Stimulated activated CD4-positive, alpha-beta T cell treated with anti-CD3 and anti-CD28 coated beads, Interleukin-12 subunit alpha, Interleukin-12 subunit beta, amount 100 ng/mL, for 48 hours (primary cell): ENCODE measurements at regions not wholly inside any gene's neighbourhood (a gene's known extent, or its start where the extent isn't known, plus 50 kb on each side); places are given as distances from the start of the nearest gene placed in this dataset.

Experiments used
- DNase-seq, 3 donors: peaks; one replicate each; pipeline ENCODE4 v3.0.0-alpha.2; 2020; ENCODE audit warnings: low read depth in 2 of 3, low spot score in 1 of 3

DNA sequence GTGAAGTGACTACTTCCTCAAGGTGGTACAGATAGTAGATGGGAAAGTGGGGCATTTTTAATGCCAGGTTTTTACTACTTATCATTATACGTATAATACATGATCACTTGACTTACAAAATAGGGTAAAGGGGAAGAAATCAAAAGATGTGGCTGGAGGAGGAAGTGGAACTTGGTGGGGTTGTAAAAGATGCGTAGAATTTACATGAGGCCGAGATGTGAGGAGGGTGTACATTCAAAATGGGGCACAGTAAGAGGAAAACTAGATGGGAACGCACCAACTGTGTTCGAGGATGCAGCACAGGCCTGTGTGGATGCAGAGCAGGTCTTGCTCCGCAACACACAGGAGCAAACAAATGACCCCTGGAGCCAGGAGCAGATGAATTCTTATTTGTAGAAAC, 403.3 kb downstream of the TXNL1 start:
- no peak for DNase-seq

DNA sequence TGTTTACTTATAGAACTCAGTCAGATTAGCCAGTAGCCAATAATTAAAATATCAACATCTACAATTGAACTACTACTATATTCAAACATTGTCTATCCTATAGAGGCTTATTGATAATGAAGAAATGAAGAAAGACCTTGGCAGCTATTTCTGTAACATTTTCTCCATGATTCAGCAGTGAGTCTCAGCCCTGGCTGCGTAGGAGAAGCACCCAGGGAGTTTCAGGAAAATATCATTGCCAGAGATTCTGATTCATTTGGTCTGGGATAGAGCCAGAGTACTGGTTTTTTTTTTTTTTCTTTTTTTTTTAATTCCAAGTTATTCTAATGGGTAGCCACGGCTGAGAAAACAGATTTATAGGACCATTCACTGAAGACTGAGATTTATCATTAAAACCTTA, 404.8 kb downstream of the TXNL1 start:
- DNase-seq, result no peak

DNA sequence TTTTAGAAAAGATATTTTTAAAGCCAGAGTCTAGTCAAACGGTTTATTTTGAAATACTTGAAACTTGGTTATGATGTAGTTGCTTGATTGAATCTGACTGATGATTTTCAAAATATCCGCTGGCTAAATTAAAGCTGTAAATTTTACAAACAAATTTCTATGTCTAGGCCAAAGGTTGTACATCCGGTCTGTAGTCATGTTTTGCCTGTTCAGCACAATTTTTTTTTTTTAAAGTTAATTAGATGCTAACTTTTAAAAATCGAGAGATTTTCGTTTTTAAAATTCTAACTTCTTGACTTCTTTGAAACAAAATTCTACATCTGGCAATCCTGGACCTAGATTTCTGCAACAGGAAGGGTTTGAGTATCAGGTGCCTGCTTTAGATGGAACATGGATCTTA, 412.4 kb downstream of the TXNL1 start:
- no peak for DNase-seq

DNA sequence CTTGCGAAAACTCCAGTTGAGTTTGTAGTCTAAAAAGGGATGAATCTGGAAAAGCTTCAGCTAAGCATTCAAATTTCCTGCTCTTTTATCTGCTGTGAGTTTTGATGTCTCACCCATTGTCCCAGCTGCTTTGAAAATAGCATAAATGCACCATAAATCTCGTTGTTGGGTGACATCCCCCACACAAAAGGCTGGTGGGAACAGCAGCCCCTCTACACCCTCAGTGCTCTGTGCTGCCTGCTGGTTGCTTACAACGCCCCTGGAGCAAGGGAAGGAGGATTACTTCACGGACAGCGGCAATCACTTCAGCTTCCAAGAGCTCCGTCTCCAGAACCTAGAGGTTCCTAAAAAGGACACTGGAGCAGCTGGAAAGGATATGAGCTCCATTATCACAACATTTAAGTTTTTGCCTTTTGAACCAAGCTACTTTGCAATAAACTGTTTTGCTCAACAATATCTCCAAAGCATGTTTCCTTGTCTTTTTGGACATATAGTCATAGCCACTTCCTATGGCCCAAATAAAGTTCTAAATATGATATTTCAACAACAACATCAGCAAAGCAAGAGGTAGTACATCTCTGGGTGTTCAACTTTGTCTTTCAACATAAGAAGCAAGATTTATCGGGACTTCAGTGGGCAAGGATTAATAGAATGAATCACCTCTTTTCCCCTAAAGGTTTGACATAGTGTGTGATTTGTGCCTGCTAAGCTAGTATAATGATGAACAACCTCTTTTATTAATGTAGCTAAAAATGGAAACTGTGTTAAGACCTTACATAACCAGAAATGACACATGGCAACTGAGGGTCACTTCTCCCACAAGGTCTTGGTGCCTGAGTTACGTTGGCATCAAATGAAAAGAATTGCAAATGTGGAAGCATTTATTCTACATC, 413.5 kb downstream of the TXNL1 start:
- DNase-seq, result no peak

DNA sequence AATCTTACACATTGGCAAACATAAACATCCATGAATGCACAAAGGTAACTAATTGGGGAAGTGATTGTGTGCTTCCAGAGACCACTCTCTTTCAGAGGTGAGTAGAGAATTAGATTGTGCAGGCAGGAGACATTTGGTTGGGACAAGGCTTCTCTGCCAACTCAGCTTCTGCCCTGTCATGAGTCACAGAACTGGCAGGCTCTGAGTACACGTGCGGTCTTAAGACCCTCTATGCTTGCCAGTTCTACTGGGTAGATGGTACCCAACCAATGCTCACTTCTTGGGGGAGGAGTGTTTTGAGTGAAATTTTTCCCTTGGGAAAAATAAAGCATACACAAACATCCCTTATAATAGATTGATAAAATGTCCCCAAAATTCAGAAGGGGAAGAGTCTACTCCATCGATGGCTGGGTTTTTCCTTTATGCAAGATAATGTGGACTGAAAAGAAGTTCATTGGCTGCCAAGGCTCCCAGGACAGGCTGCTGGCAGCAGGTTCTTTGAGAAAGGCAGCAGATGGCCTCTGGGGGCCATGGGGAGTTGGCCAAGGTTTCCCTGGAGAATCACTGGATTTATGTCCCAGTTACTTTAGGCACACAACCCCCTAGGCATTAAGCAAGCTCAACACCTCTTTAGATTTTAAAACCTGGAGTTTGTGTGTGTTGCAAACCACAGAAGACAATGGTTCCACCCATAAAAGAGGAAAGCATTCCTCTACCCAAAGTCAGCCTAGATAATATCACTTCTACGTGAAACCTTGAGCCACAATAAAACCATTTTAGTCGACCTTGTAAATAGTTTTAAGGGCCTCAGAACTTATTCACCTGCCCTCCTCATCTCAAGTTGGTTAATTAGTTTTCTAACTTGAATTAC, 417.0 kb downstream of the TXNL1 start:
- DNase-seq, result no peak

DNA sequence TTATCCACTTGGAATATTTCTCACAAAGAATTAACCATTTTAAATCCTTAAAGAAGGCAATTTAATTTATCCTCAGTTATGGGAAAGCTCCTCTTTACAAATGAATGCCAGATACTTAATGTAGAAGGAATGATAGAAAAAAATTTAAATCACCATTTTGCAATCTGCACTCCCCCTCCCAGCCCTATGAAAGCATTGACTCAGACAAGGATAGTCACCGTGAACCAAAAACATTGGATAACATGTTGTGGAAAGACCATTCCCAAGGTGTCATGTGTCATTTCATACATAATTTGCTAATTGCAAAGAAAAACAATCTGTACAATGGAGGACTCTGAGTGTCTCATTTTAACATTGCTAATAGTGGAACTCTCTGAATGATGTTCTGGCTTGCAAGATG, 421.0 kb downstream of the TXNL1 start:
- DNase-seq, result no peak

DNA sequence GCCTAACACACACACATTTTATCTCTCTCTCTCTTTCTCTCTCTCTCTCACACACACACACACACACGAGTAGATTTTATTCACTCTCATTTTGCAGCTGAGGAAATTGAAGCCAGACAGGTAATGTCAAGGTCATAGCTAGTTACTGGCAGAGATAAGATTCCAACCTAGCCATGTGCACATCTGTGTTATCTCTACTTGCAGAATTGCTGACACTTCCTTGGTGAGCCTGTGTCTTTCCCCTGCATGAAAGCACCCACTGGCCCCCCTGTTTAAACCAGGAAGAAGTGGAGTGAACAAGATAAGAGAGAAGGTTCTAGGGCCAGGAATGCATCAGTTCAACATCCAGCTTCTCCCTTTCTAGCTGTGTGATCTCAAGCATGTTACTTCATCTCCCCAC, 423.7 kb downstream of the TXNL1 start:
- no peak for DNase-seq

DNA sequence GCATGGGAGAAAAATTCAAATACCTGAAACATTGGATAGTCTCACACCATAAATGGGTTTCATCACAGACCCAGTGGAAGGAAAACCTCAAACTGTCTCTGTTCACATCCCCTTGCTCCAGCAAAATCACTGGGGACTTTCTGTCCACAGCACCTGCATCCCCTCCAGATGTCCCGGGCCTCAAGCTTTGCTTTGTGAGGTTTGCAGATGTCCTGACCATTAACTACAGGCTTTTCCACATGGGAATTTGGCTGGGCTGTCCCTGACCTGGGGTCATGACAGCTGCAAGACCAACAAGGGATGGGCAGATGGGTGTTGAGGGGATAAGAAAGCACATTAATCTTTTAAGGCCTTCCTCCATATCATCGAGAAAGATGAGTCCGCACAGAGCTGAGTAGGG, 427.9 kb downstream of the TXNL1 start:
- DNase-seq, result no peak

DNA sequence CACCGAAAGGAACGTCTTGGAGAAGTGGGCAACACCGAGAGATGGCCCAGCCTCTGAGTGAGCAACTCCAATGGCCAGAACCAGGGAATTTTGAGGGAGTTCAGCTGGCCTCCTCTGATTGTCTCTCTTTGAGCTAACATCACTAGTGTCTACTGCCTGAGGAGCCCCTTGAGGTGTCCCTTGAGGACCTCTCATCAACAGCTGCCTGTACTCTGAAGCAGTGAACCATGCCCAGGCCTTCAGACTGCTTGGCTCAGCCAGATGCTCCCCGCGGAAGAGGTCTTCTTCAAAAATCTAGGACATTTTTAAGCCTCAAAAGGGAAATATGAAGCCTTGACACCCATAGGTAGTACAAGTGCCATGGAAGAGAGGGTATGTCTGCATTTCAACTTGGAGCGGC, 430.4 kb downstream of the TXNL1 start:
- DNase-seq, result no peak

DNA sequence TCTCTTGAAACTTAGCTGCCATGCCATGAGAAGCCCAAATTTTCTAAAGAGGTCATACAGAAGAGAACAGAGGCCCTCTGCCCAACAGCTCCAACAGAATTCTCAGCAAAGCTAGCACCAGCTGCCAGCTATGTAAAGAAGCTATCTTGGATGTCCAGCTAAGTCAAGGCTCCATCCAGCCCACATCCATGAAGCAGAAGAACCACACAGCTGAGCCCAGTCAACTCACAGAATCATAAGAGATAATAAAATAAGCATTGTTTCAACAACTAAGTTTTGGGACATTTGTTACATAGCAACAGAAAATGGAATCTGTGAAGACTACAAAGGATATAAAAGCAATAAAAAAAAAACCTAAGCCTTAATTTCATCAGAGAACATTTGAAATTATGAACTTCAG, 434.3 kb downstream of the TXNL1 start:
- no peak for DNase-seq

DNA sequence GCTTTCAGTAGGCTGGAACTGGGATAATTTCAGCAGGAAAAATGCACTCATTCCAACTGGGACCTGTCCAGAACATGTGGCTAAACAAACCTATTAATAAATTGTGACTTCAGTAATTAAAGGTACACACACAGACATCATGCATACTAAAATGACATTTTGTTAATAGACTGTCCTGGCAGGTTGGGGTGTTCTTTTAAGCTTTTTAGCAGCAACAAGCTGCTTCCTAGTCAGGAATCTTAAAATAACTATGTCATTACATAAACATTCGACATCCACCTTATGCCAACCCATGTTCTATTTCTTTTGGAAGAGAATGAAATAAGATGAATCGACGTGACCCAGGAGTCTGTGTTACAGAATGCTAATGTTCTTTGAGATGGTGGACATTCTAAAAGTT, 435.7 kb downstream of the TXNL1 start:
- no peak for DNase-seq

DNA sequence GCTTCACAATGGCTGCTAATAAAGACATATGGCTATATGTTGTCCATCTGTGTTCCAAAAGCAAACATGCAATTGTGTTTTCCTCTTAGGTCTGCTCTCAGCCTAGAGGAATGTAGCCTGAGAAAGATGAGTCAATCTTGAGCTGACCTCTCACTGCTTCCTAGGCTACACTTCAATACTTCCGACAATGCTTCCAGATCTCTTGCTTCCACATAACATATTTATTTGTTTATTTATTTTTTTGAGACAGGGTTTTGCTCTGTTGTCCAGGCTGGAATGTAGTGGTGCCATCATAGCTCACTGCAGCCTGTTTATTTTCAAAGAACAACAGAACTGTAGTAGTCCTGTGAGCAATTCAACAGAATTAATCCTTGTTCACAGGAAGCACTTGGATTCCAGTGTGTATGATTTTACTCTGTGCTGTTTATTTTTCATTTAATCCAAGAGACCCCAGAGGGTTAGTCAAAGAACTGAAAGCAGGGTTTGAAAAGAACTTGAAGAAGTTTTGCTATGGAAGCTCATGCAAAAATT, 437.9 kb downstream of the TXNL1 start:
- no peak for DNase-seq

DNA sequence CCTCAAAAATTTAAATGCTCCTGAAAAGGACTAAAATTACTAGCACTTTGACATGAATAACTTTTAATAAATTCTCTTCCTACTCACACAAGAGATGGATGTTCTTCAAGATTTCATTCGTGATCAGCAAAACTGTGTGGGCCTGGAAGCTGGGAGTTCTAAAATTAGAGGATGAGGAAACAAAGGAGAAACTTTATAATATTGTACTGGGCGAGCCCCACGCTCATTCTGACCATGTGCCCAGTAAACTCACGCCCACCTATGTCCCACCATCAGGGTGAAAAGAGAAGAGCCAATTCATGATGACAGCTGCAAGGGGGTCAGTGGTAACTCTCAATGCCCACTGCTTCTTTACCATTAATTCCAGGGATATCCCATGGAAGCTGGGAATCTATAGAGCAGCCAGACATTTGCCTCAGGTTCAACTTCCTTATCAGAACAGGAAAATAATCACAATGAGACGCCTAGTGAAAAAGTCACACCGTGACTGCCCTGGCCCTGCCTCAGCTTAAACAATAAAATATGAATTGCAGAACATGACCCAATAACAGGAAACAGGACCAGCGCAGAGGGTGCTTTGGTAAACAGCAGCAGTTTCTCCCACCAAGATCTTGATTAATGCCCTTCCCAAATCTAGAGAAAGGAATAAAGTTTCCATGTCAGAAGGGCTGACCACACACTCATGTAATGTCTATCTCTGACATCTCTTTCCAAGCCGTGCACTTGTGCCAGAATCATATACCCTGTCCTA, 438.6 kb downstream of the TXNL1 start:
- no peak for DNase-seq

DNA sequence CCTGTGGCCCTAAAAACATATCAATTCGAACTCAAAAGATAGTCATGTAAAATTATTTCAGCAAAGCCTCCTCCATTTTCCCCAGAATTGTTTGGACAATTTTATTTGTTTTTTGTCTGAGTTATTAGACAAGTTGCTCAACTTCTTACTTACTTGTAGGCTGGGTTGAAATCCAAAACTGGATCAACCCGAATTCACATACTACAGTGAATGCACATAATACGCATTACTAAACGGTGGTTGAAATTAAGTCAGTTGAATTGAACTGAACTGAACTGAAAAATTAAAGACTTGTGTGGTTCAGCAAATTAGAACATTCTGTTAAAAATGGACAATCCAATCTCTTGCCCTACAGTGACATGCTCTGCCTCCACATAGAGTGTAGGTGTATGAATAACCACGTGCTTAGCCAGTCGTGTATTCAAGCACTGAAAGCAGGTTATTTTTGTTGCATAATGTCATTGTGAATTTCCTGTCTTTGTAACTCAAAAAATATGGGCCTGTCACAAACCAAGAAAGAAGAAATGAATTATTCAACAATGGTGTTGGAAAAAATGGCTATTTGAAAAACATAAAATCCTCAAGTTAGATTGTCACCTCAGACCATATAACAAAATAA, 441.0 kb downstream of the TXNL1 start:
- DNase-seq, result no peak

DNA sequence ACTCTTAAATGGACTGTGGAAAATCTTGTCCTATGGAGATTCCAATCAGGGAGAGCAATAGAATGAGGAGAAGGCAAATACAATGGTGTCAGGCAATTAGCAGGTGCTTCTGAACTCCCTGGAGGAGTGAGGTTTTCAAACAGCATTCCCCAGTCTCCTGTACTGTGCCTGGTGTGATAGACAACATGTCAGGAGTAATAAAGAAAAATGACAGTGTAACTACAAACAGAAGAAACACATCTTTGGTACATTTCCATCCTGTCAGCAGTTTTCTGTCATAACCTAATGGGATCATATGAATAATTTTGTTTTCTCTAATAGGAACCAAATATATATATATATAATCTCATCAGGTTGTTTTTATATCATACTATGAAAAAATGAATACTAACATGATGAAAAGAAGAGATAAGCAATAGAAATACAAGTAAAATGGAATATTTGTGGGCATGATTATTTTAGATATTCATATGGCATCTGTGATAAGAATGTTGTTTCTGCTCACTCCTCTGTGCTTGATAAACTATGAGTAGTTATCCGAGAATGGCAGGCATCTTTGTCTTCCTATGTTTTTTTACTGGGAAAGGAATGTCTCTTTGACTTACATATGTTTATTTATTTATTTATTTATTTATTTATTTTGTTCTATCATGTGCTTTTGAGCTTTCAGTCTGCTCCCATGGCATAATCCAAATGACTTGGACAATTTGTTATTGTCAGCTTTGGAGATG, 441.7 kb downstream of the TXNL1 start:
- DNase-seq, result no peak

DNA sequence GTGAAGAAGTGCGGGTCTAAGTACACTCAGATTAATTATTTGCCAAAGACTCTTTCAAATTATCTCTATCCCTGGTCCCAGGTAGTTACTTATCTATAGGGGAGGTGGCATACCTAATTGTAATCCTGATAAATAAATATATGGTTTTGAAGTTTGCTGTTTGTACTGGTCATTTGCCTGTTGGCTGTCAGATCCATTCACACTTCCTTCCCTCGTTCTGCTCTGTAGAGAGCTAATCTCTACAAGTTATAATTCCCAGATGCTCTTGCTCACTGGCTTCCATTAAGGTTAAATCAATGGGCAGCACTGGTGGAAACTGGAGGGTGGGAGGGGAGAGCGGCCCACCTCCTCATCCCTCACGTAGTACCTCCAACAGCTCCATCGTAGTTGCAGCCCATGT, 447.1 kb downstream of the TXNL1 start:
- no peak for DNase-seq

DNA sequence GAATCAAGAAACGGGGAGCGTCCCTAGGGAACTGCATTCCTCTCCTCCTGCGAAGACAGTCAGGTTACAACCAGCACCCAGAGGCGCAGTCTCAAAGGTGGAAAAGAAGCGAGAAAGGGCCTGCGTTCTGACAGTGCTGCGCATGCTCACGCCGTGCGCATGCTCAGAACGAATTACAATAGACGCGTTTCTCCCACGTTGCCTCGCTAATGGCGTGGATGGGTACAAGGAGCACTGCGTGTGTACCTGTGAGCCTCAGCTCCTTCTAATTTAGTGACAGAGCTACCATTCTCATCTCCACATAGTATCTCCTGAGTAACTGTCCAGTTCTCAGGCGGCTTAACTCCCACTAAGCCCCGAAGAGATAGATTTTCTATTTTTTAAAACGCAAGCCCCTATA, 448.8 kb downstream of the TXNL1 start:
- DNase-seq, result no peak

DNA sequence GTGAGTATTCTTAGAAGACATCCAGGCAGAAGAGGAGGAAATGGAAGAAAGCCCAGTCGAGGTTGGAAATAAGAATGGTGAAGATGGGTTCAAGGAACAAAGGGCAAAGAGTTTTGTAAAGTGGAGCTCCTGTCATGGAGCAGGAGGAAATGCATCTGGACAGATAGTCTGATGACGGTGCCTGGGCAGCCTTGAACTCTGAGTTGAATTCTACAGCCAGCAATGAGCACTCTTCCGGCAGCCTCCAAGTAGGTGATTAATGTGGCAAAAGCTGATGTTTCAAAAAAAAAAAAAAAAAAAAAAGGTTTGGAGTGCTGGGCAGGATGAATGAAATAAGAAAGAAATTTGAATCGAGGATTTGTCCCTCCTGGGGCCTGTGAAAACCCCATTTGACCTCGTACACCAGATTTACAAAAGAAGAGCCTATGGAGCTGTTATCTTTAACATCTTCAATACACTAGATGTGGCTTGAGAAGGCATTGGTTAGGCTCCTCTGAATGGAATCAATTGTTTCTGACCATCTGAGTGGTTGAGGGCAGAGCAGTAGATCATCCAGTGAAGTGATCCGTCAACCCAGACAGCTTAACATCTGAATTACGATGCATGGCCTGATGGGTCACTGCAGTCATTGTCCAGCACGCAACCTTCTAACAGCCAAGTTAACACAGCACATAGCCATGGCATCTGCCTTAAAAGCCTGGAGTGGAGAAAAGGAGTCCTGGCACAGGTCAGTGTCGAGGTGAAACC, 449.7 kb downstream of the TXNL1 start:
- DNase-seq, result no peak

DNA sequence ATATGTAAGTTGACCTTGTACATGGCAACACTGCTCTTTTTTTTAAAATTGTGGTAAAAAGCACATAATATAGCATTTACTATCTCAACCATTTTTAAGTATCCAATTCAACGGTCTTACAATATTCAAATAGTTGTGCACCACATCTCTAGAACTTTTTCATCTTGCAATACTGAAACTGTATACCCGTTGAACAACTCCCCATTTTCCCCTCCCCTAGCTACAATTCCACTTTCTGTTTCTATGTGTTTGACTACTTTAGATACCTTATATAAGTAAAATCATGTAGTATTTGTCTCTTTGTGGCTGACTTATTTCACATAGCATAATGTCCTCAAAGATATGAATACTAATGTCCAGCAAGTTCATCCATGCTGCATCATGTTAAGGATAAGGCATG, 452.1 kb downstream of the TXNL1 start:
- DNase-seq, result no peak

DNA sequence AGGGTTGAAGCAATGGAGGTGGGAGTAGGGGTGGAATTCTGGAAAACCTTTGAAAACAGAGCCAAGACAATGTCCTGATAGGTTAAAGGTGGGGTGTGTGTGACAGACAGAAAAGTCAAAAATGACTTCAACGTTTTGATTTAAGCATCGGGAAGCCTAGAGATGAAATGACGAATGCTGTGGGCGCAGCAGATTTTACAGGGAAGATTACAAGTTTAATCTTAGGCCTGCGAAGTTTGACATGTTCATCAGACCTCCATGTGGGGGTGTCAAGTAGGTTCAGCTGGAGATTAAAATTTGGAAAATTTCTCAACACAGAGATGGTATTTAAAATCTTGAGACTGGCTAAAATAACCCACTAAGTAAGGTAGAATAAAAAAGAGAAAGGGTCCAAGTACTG, 453.3 kb downstream of the TXNL1 start:
- no peak for DNase-seq
